Stomach (tissue), 8 donors: ENCODE measurements at regions not wholly inside any gene's neighbourhood (a gene's known extent, or its start where the extent isn't known, plus 50 kb on each side); places are given as distances from the start of the nearest gene placed in this dataset.

Experiments used
- DNase-seq, 2 donors: peaks; one replicate each; pipeline versions ENCODE4 v3.0.0 to v3.0.0-alpha.2; 2013 to 2019
- H3K27ac ChIP-seq, 5 donors: fragments of 200-600 bp in 4 of 5; sonication (generic) in 4 of 5; one replicate each; pipeline ENCODE4 v1.5.1; 2013 to 2019; ENCODE audit warnings: mild to moderate bottlenecking in 1 of 5, moderate library complexity in 1 of 5
- H3K27me3 ChIP-seq, 3 donors: fragments of 200-600 bp; sonication (generic); one replicate each; pipeline ENCODE4 v1.5.1; 2017 to 2019; ENCODE audit warnings: mixed run types in 1 of 3
- H3K36me3 ChIP-seq, 4 donors: fragments of 200-600 bp; sonication (generic); 1 replicate in 3 of 4; 2 replicates in 1 of 4; pipeline ENCODE4 v1.5.1; 2016 to 2019
- H3K4me1 ChIP-seq, 4 donors: fragments of 200-600 bp; sonication (generic); one replicate each; pipeline ENCODE4 v1.5.1; 2016 to 2019
- H3K4me3 ChIP-seq, 4 donors: fragments of 200-600 bp; sonication (generic) in 3 of 4; one replicate each; pipeline ENCODE4 v1.5.1; 2016 to 2019; ENCODE audit warnings: mild to moderate bottlenecking in 1 of 4
- H3K9me3 ChIP-seq, 4 donors: fragments of 200-600 bp; sonication (generic); one replicate each; pipeline ENCODE4 v1.5.1; 2016 to 2019
- CTCF ChIP-seq, 7 experiments: fragments of 450-650 bp in 4 of 7; fragments of 200-600 bp in 3 of 7; sonication (generic) in 3 of 7; IDR thresholded peaks; one replicate each; pipeline ENCODE4 v1.5.1; 2016 to 2019; ENCODE audit warnings: antibody characterized with exemption in 7 of 7, control low read depth in 2 of 7, mild to moderate bottlenecking in 1 of 7
- EP300 ChIP-seq: sonication (generic); formaldehyde crosslinking; IDR thresholded peaks from one replicate; pipeline ENCODE4 v1.6.1; 2017; ENCODE audit warnings: antibody characterized with exemption
- POLR2A ChIP-seq, 4 donors: fragments of 450-650 bp; IDR thresholded peaks; one replicate each; pipeline ENCODE4 v1.6.1; 2016; ENCODE audit warnings: antibody characterized with exemption in 4 of 4, control low read depth in 2 of 4, mild to moderate bottlenecking in 1 of 4, moderate library complexity in 1 of 4
- POLR2AphosphoS5 ChIP-seq, 3 donors: sonication (generic); formaldehyde crosslinking; IDR thresholded peaks; one replicate each; pipeline ENCODE4 v1.6.1; 2016; ENCODE audit warnings: antibody characterized with exemption in 3 of 3
- WGBS, 5 donors: extraction: QIAGEN DNeasy Blood & Tissue Kit in 3 of 5; methylation state at CpG; one replicate each; pipeline versions ENCODE4 v1.1.5 to v1.1.7; 2013 to 2018; 5-methylcytosine and 5-hydroxymethylcytosine counted together
- intact Hi-C: fragments of 100-400 bp; cut with DNase I; formaldehyde crosslinking; loops from one replicate; pipeline ENCODE4 v1.15.1; 2023; ENCODE audit warnings: low total_unique reads
- donor health status: healthy with polysubstance abuse.
- donor health status: Bipolar disorder and iron deficiency.
- donor health status: healthy.

- no peaks in the 10 kb centered on the region for H3K36me3 ChIP-seq
- intact Hi-C loops, result no loop called here
- H3K9me3 ChIP-seq, result no peaks in the 10 kb centered on the region
- H3K4me1 ChIP-seq, result no peaks in the 10 kb centered on the region
- DNase-seq, result peak in 1 of 2 donors; percentile 81
- H3K27ac ChIP-seq, result no peak overlapping the region
- no peaks in the 10 kb centered on the region for H3K27me3 ChIP-seq
- no peak overlapping the region for H3K4me3 ChIP-seq
- TF ChIP-seq CTCF (IDR thresholded peaks at IDR 0.05), result no peak
- no peak for TF ChIP-seq POLR2AphosphoS5 (IDR thresholded peaks at IDR 0.05)
Observed at GRCh38 chr2:122471753-122472152, 716.3 kb downstream of the TSN start.

- no peak overlapping the region for H3K27ac ChIP-seq
- H3K4me3 ChIP-seq, result no peak overlapping the region
- H3K36me3 ChIP-seq, result no peaks in the 10 kb centered on the region
- no peaks in the 10 kb centered on the region for H3K9me3 ChIP-seq
- no peak for DNase-seq
- 80 to 95% (median 89%) methylated on average over 2 of the region's 2 CpGs for WGBS, 5 donors
- no peaks in the 10 kb centered on the region for H3K27me3 ChIP-seq
- intact Hi-C loops, result no loop called here
- H3K4me1 ChIP-seq, result no peaks in the 10 kb centered on the region
- no peak for TF ChIP-seq POLR2AphosphoS5 (IDR thresholded peaks at IDR 0.05)
- TF ChIP-seq POLR2A (IDR thresholded peaks at IDR 0.05), result no peak
- TF ChIP-seq EP300, result no peak
- TF ChIP-seq CTCF (IDR thresholded peaks at IDR 0.05), result no peak
Observed at GRCh38 chr2:122478117-122478516, 722.7 kb downstream of the TSN start.

GRCh38 chr2:122478771-122479170, 723.3 kb downstream of the TSN start:
- Histone ChIP-seq H3K36me3 (no peaks in the 10 kb centered on the region), H3K27ac (no peak overlapping the region), H3K9me3 (no peaks in the 10 kb centered on the region), H3K4me1 (no peaks in the 10 kb centered on the region), H3K27me3 (no peaks in the 10 kb centered on the region), H3K4me3 (no peak overlapping the region)
- TF ChIP-seq CTCF (IDR thresholded peaks at IDR 0.05), result no peak
- no peak for TF ChIP-seq POLR2AphosphoS5 (IDR thresholded peaks at IDR 0.05)
- TF ChIP-seq POLR2A (IDR thresholded peaks at IDR 0.05), result no peak
- no peak for TF ChIP-seq EP300
- WGBS, 5 donors, result 40 to 68% (median 60%) methylated on average over 2 of the region's 2 CpGs
- DNase-seq, result peak in 1 of 2 donors; percentile 29
- intact Hi-C loops, result no loop called here

- TF ChIP-seq CTCF (IDR thresholded peaks at IDR 0.05) (no peak), POLR2AphosphoS5 (IDR thresholded peaks at IDR 0.05) (no peak), EP300 (no peak), POLR2A (IDR thresholded peaks at IDR 0.05) (no peak)
- WGBS, 5 donors, result 76 to 84% (median 82%) methylated on average over 5 to 6 of the region's 6 CpGs
- no peak overlapping the region for H3K27ac ChIP-seq
- intact Hi-C loops, result no loop called here
- H3K4me1 ChIP-seq, result no peaks in the 10 kb centered on the region
- no peak overlapping the region for H3K4me3 ChIP-seq
- H3K36me3 ChIP-seq, result no peaks in the 10 kb centered on the region
- DNase-seq, result no peak
- H3K27me3 ChIP-seq, result no peaks in the 10 kb centered on the region
- H3K9me3 ChIP-seq, result no peaks in the 10 kb centered on the region
Observed at GRCh38 chr2:122480501-122481243, 725.2 kb downstream of the TSN start.
